Activated T-cell treated with anti-CD3 and anti-CD28 coated beads, Interleukin-2, amount 50 U/mL, for 4 hours (primary cell): ENCODE measurements at regions not wholly inside any gene's neighbourhood (a gene's known extent, or its start where the extent isn't known, plus 50 kb on each side); places are given as distances from the start of the nearest gene placed in this dataset.

Experiments
- ATAC-seq, 2 donors: fragments of 200-7000 bp; cut with Tn5 transposase; one replicate each; pipeline ENCODE4 v1.10.0; 2021
- DNase-seq: peaks from one replicate; pipeline ENCODE4 v3.0.0-alpha.2; 2020
- H3K27me3 Mint-ChIP-seq: one replicate; pipeline ENCODE4 v1.8.0; 2021; ENCODE audit warnings: low read depth, mixed read lengths
- H3K36me3 Mint-ChIP-seq: one replicate; pipeline ENCODE4 v1.8.0; 2022; ENCODE audit warnings: mixed read lengths; ENCODE audit not compliant: insufficient read depth
- H3K4me1 Mint-ChIP-seq: one replicate; pipeline ENCODE4 v1.8.0; 2021; ENCODE audit warnings: low read depth, mixed read lengths
- H3K4me3 Mint-ChIP-seq: one replicate; pipeline ENCODE4 v1.8.0; 2021; ENCODE audit warnings: mild to moderate bottlenecking, moderate library complexity, mixed read lengths
- H3K9me3 Mint-ChIP-seq: one replicate; pipeline ENCODE4 v1.8.0; 2021; ENCODE audit warnings: mixed read lengths

DNA sequence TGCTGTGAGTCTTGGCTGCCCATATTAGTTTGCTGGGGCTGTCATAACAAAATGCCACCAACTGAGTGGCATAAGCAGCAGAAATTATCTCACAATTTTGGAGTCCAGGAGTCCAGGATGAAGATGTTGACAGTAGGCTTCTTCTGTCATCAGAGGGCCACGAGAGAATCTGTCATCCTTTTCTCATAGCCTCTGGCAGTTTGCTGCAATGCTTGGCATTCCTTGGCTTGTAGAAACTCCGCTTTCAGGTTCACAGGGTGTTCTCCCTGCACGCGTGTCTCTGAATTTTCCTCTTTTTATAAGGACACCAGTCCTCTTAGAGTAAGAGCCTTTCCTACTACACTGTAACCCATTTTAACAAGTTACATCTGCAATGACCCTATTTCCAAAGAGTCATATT lies 838.4 kb downstream of the TFAP2A start:
- H3K4me1 Mint-ChIP-seq: no peaks in the 10 kb centered on the region
- no peak for ATAC-seq
- no peaks in the 10 kb centered on the region for H3K36me3 Mint-ChIP-seq
- DNase-seq: no peak
- H3K27me3 Mint-ChIP-seq: no peaks in the 10 kb centered on the region
- no peak overlapping the region for H3K4me3 Mint-ChIP-seq
- H3K9me3 Mint-ChIP-seq: no peaks in the 10 kb centered on the region

DNA sequence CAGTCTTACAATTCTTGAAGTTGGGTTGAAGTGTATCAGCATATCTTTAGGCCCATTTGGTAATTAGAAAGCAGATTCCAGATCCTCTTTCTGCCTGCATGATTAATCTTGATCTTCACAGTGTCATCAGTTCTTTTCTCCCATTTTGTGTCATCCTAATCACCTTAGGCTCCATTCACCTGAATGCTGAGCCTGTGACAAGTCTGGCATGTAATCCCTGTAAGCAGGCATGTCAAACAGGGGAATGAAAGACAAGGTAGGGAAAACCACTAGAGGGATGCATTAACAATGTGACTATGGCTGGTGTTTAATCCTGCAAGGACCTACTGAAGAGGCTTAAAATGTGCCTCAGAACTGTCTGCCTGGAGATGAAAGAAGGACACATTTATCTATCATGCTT lies 848.8 kb downstream of the TFAP2A start:
- ATAC-seq: no peak
- peaks cover 5% of the 10 kb centered on the region for H3K9me3 Mint-ChIP-seq

DNA sequence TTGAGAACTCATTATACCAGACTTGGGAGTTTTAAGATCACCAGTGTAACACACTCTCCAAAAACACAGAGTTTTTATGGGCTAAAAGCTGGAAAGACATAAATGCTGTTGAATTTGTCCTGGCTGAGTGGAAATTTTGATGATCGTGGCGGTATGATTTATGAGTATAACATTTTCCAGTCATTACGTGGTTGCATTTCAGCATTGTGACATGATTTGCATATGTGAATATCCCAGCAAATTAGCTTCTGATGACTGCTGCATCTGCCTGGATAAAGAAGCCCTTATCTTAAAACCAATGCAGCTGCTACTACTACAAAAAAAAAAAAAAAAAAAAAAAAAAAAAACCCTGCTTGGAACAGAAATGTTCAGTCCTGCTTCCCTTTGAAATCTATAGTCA lies 850.9 kb downstream of the TFAP2A start:
- Mint-ChIP-seq H3K27me3 (no peaks in the 10 kb centered on the region), H3K36me3 (no peaks in the 10 kb centered on the region), H3K4me1 (no peaks in the 10 kb centered on the region), H3K4me3 (no peak overlapping the region), H3K9me3 (peaks cover 5% of the 10 kb centered on the region)
- no peak for ATAC-seq
- no peak for DNase-seq

More for the DNA sequence above, 848.8 kb downstream of the TFAP2A start:
- Mint-ChIP-seq H3K36me3 (no peaks in the 10 kb centered on the region), H3K4me3 (no peak overlapping the region), H3K4me1 (no peaks in the 10 kb centered on the region), H3K27me3 (no peaks in the 10 kb centered on the region)
- no peak for DNase-seq

DNA sequence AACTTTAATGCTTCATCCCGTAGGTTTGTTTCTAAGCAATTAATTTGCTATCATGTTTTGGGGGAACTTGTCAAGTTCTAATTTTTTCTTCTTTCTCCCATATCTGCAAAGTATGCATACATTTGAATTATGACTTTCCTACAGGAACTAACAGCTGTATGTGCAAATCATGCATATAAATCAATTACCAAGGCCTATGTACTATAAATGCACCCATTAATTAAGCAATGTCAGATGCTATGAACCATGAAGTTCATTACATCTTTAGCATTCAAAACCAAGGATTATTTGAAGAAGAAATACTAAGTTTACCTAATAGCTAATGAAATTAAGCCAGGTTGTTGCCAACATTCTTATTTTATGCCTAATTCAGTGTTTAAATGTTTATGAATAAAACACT lies 851.3 kb downstream of the TFAP2A start:
- no peak for ATAC-seq

DNA sequence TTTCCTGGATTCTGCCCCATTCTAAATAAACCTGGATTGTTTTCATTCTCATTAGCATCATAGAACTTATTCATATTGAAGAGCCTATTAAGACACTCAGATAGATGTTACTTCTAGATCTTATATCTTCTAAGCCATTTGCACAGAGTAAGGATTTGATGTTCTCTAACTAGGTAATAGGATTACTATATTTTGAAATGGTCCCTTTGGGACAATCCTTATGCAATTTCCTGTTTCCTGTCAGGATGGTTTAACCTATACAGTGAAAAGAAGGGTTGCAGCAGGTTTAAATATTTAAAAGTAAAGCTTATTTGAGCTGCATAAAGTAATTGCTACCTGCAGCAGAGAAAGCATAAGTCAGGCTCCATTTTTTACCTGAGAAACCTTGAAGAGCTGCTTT lies 860.1 kb downstream of the TFAP2A start:
- H3K36me3 Mint-ChIP-seq: no peaks in the 10 kb centered on the region
- H3K4me1 Mint-ChIP-seq: no peaks in the 10 kb centered on the region
- DNase-seq (no peak), ATAC-seq (no peak)
- no peaks in the 10 kb centered on the region for H3K9me3 Mint-ChIP-seq
- no peaks in the 10 kb centered on the region for H3K27me3 Mint-ChIP-seq
- H3K4me3 Mint-ChIP-seq: no peak overlapping the region

More for the DNA sequence above, 851.3 kb downstream of the TFAP2A start:
- peaks cover 5% of the 10 kb centered on the region for H3K9me3 Mint-ChIP-seq
- DNase-seq: no peak
- H3K4me1 Mint-ChIP-seq: no peaks in the 10 kb centered on the region
- H3K4me3 Mint-ChIP-seq: no peak overlapping the region
- H3K27me3 Mint-ChIP-seq: no peaks in the 10 kb centered on the region
- no peaks in the 10 kb centered on the region for H3K36me3 Mint-ChIP-seq

DNA sequence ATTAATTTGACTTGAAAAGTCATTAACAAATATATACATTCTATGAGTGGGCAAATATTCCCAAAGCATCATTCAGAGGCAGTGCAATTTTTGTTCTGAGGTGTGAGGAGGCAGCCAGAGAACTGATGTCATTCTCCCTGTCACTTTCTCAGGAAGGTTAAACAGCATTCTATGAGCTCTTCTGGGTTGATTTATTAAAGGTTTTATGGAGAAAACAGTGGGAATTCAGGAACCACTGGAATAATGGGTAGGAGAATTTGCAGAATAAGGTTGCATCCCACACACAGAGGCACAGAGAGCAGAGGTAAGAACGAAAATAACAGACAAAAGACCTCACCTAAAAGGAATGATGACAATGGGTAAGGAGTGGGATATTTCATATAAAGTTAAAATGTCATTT lies 860.6 kb downstream of the TFAP2A start:
- H3K27me3 Mint-ChIP-seq: no peaks in the 10 kb centered on the region
- ATAC-seq: no peak
- H3K36me3 Mint-ChIP-seq: no peaks in the 10 kb centered on the region
- H3K4me3 Mint-ChIP-seq: no peak overlapping the region
- DNase-seq: no peak
- no peaks in the 10 kb centered on the region for H3K9me3 Mint-ChIP-seq
- H3K4me1 Mint-ChIP-seq: no peaks in the 10 kb centered on the region

DNA sequence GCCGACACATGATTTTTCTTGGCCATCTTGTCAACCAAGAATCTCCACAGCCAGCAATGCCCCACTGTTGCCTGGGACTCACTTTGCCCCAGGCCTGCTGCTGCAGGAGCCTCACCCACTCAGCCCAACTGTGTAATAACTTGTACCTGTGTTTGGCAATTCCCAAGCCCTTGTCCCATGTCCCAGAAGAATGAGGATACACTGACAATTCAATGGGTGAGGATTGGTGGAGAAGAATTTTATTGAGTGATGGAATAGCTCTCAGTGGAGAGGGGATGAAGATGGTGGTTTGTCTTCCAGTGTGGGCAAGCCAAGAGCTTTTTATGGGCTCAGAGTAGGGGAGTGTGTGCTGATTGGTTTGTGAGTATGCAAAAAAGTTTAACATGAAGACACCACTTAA lies 861.9 kb downstream of the TFAP2A start:
- DNase-seq (no peak), ATAC-seq (no peak)
- H3K9me3 Mint-ChIP-seq: no peaks in the 10 kb centered on the region
- H3K36me3 Mint-ChIP-seq: no peaks in the 10 kb centered on the region
- no peaks in the 10 kb centered on the region for H3K27me3 Mint-ChIP-seq
- H3K4me1 Mint-ChIP-seq: no peaks in the 10 kb centered on the region
- no peak overlapping the region for H3K4me3 Mint-ChIP-seq

DNA sequence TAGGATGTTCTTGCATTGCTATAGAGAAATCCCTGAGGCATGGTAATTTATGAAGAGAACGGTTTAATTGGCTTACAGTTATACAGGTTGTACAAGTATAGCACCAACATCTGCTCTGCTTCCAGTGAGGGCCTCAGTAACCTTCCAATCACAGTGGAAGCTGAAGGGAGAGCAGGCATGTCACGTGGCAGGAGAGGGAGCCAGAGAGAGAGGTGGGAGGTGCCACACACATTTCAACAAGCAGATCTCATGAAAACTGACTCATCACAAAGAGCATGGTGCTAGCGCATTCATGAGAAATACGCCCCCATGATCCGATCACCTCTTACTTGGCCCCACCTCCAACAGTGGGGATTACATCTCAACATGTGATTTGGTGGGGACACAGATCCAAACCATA lies 871.2 kb downstream of the TFAP2A start:
- Mint-ChIP-seq H3K9me3 (peaks cover 3% of the 10 kb centered on the region), H3K27me3 (no peaks in the 10 kb centered on the region), H3K36me3 (no peaks in the 10 kb centered on the region), H3K4me3 (no peak overlapping the region), H3K4me1 (no peaks in the 10 kb centered on the region)
- no peak for ATAC-seq
- DNase-seq: no peak

DNA sequence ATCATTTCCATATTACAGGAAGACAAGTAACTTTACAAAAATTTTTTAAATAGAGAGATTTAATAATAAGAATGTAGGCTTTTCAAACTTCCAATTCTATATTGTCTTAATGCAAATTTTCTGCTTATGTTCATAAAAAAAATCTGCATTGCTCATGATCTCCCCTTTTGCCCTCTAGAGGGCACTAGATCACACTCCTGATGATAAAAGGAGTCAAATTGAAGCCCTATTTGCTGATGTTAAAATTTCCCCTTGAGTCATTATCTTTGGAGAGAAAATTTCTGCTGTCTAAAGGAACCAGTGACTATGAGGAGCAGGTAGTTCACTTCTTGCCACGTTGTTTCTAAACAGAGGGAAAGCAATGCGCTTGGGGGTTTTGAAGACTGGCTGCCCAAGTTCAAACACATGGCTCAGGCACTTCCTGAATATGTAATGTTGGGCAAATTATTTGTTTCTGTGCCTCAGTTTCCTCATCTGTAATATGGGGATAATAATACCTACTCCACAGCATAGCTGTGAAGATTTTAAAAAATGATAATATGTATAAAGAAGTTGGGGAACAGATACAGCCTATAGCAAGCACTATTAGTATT lies 874.2 kb downstream of the TFAP2A start:
- no peaks in the 10 kb centered on the region for H3K4me1 Mint-ChIP-seq
- H3K9me3 Mint-ChIP-seq: no peaks in the 10 kb centered on the region
- H3K36me3 Mint-ChIP-seq: no peaks in the 10 kb centered on the region
- H3K27me3 Mint-ChIP-seq: no peaks in the 10 kb centered on the region
- no peak overlapping the region for H3K4me3 Mint-ChIP-seq
- DNase-seq (no peak), ATAC-seq (no peak)

DNA sequence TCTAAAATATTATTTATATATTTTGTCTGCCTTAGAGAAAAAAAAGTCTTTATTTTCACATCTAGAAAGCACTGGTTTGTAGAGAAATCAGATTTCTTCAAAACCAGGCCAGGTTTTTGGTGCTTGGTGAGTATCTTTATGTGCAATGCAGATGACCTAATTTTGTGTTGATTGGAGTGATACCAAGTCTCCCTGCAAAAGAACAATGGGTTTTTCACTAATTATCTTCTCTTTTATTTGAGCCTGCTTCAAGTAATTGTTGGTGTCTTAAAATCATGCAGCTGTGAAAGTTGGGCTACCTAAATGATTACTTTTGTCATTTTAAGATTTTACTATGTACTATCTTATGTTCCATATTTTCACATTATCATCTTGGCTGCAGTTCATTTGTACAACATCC lies 874.7 kb downstream of the TFAP2A start:
- no peaks in the 10 kb centered on the region for H3K9me3 Mint-ChIP-seq
- DNase-seq (no peak), ATAC-seq (no peak)
- H3K36me3 Mint-ChIP-seq: no peaks in the 10 kb centered on the region
- no peaks in the 10 kb centered on the region for H3K4me1 Mint-ChIP-seq
- no peaks in the 10 kb centered on the region for H3K27me3 Mint-ChIP-seq
- H3K4me3 Mint-ChIP-seq: no peak overlapping the region

DNA sequence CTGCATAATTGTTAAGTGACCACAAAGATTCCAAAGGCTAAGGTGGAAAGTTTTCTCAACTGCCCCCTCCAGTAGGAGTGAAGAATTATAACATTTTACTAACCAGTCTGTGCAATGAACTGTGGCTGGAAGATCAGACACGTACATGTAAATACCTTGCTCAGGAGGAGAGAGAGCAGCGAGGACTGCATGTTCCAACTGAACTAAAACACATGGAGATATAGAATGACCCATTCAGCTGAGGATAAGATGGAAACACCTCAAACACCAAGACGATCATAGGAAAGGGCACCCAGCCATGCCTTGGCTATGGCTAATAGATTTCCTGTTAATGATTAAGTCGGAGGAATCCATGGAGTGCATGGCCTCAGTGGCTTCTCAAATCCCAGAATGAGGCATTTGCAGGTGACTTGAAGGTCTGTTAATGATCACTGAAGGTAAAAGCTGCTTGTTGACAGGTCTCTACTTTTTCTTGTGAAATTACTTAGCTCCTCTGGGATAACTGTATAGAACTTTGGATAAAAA lies 875.6 kb downstream of the TFAP2A start:
- ATAC-seq (no peak), DNase-seq (no peak)
- Mint-ChIP-seq H3K36me3 (no peaks in the 10 kb centered on the region), H3K27me3 (no peaks in the 10 kb centered on the region), H3K4me3 (no peak overlapping the region), H3K9me3 (no peaks in the 10 kb centered on the region), H3K4me1 (no peaks in the 10 kb centered on the region)

DNA sequence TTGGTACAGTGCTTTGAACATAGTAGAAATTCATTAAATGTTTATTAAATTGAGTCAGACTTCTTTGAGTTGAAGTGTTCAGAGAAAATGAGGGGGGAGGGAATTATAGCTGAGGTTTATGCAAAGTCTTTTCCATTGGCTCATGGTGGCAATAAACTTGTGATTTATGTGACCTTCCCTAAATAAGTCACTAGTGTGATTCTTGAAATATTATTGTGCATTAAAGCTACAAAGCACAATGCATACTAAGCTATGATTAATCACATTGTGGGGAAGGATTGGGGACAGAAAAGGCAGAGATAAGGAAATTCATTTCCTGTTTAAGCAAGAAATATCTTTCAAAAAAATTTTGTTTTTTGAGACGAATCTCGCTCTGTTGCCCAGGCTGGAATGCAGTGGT lies 877.5 kb downstream of the TFAP2A start:
- ATAC-seq: no peak
- no peaks in the 10 kb centered on the region for H3K36me3 Mint-ChIP-seq

DNA sequence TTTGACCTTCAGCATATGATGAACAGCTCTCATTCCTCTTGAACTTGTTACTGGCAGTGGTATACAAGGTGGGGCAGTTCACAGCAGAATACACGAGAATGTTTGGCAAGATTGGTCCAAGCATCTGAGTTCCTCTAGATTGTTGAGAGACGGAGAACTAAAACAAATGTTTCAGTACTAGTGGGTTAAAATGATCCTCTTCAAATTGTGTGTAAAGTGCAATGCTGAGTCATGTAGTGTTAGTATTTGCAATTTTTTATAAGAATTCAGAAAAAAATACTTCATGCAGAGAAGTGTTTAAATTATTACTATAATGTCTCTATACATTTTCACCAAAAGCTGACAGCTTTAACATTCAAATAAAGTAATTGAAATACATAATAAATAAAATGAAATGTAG lies 879.8 kb downstream of the TFAP2A start:
- DNase-seq: no peak
- no peak for ATAC-seq
- no peak overlapping the region for H3K4me3 Mint-ChIP-seq
- H3K36me3 Mint-ChIP-seq: no peaks in the 10 kb centered on the region
- H3K4me1 Mint-ChIP-seq: no peaks in the 10 kb centered on the region
- no peaks in the 10 kb centered on the region for H3K27me3 Mint-ChIP-seq
- no peaks in the 10 kb centered on the region for H3K9me3 Mint-ChIP-seq

More for the DNA sequence above, 877.5 kb downstream of the TFAP2A start:
- no peak for DNase-seq
- Mint-ChIP-seq H3K9me3 (no peaks in the 10 kb centered on the region), H3K27me3 (no peaks in the 10 kb centered on the region), H3K4me3 (no peak overlapping the region), H3K4me1 (no peaks in the 10 kb centered on the region)

DNA sequence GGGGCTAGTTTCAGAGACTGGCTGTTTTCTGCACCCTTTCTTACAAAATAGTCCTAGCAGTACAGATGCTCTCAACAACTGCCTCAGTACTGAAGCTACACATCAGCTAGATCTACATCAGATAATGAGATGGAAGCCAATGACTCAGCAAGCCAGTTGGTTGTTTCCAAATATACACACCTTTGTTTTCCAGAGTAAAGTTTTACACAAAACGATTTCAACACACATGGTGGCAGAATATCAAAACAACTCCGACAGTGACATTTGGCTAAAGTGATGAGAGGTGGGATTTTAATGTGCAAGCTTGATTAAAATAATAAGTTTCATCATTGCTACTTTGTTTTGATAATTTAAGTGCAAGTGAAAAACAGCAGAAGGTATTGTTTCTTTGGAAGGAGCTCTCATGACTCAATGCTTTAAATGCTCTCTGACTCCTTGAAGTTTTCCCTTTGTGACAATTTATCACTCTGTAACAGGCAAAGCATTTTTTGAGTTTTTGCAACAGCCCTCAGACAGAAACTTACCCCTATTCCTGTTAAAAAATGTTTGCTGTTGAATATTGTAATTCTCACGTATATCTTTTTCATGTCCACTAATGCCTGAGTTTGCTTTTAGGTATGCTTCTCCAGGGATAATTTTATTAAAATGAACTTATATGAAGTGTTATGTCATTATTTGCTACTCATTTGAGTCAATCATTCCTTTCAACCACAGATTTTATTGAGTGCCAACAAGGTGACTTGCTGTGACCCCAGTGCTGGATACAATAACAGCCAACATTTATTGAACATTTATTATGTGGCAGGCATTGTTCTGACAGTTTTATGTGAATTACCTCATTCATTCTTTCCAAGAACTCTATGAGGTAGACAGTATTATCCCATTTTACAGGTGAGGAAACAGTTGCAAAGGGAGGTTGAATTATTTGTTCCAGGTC lies 882.0 kb downstream of the TFAP2A start:
- DNase-seq (no peak), ATAC-seq (no peak)
- H3K4me3 Mint-ChIP-seq: no peak overlapping the region
- H3K27me3 Mint-ChIP-seq: no peaks in the 10 kb centered on the region
- no peaks in the 10 kb centered on the region for H3K9me3 Mint-ChIP-seq
- no peaks in the 10 kb centered on the region for H3K4me1 Mint-ChIP-seq
- no peaks in the 10 kb centered on the region for H3K36me3 Mint-ChIP-seq

DNA sequence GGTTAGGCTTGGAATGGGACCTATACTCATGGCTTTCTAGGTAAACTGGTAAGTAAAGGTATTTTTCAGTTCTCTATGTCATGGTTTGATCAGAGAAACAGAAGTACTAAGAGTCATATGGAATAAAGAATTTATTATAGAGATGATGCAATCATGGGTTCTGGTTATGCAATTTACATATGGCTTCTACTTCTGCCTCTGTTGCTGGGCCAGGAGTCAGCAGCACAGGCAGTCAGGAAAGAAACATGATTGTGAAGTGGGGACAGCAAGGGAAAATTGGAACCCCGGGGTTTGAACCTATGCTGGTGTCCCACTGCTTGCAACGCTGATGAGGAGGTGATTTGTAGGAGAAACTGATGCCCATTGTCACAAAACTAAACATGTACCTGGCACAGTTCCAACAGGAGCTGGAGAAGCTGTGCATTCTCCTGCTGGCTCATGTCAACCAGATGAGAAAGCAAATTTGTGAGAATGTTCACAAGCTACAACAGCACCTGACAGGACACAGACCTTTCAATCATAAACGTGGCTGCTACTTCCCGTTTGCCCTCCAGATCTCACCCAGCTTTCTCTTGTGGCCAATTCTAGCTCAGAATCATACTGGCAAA lies 887.1 kb downstream of the TFAP2A start:
- DNase-seq (no peak), ATAC-seq (no peak)
- H3K4me1 Mint-ChIP-seq: no peaks in the 10 kb centered on the region
- H3K27me3 Mint-ChIP-seq: no peaks in the 10 kb centered on the region
- H3K4me3 Mint-ChIP-seq: no peak overlapping the region
- H3K36me3 Mint-ChIP-seq: no peaks in the 10 kb centered on the region
- peaks cover 7% of the 10 kb centered on the region for H3K9me3 Mint-ChIP-seq
